WTC11 (cell line): ENCODE measurements at regions not wholly inside any gene's neighbourhood (a gene's known extent, or its start where the extent isn't known, plus 50 kb on each side); places are given as distances from the start of the nearest gene placed in this dataset.

ENCODE experiments used
- ATAC-seq: fragments of 200-7000 bp; cut with Tn5 transposase; 2 replicates; pipeline ENCODE4 v1.10.0; 2021; ENCODE audit warnings: mild to moderate bottlenecking, moderate library complexity
- CTCF ChIA-PET: fragments of 300-600 bp; sonication (Branson Sonifier 250); formaldehyde crosslinking; loops from one replicate; lab custom pipeline; 2021; ENCODE audit warnings: antibody characterized with exemption; lab: Charles Lee
- POLR2A ChIA-PET: fragments of 350-600 bp; sonication (Branson Sonifier 250); formaldehyde crosslinking; loops from one replicate; lab custom pipeline; 2021; ENCODE audit warnings: antibody characterized with exemption; lab: Charles Lee
- DNase-seq: peaks from one replicate; pipeline ENCODE4 v3.0.0; 2021; ENCODE audit warnings: low spot score
- H3K27ac Mint-ChIP-seq: 2 replicates; pipeline ENCODE4 v1.8.0; 2021; ENCODE audit warnings: mixed read lengths
- H3K27me3 Mint-ChIP-seq: 2 replicates; pipeline ENCODE4 v1.8.0; 2021; ENCODE audit warnings: low read depth, mild to moderate bottlenecking, moderate library complexity, mixed read lengths
- H3K36me3 Mint-ChIP-seq: 2 replicates; pipeline ENCODE4 v1.8.0; 2021; ENCODE audit warnings: mixed read lengths
- H3K4me1 Mint-ChIP-seq: 2 replicates; pipeline ENCODE4 v1.8.0; 2022; ENCODE audit warnings: mixed read lengths
- H3K4me3 Mint-ChIP-seq: 2 replicates; pipeline ENCODE4 v1.8.0; 2021; ENCODE audit warnings: mild to moderate bottlenecking, moderate library complexity, mixed read lengths
- H3K9me3 Mint-ChIP-seq: 2 replicates; pipeline ENCODE4 v1.8.0; 2021; ENCODE audit warnings: mixed read lengths
- GRHL2 ChIP-seq: fragments of 250-450 bp; sonication (Bioruptor Pico); IDR thresholded peaks from 2 replicates; pipeline ENCODE4 v1.8.0; 2022; ENCODE audit warnings: mild to moderate bottlenecking, moderate library complexity; ENCODE audit not compliant: insufficient replicate concordance, severe bottlenecking
- GTF2I ChIP-seq: fragments of 250-450 bp; sonication (Bioruptor Pico); conservative IDR thresholded peaks from 2 replicates; pipeline ENCODE4 v1.4.0; 2021; ENCODE audit warnings: mild to moderate bottlenecking
- HMGA2 ChIP-seq: fragments of 250-450 bp; sonication (Bioruptor Pico); IDR thresholded peaks from 2 replicates; pipeline ENCODE4 v1.4.0; 2021; ENCODE audit warnings: mild to moderate bottlenecking, moderate library complexity
- JUN ChIP-seq: sonication (generic); formaldehyde crosslinking; IDR thresholded peaks from 2 replicates; pipeline ENCODE4 v1.8.0; 2023; ENCODE audit warnings: mild to moderate bottlenecking, missing genetic modification reagents
- NFYB ChIP-seq: sonication (generic); formaldehyde crosslinking; conservative IDR thresholded peaks from 2 replicates; pipeline ENCODE4 v1.8.0; 2022; ENCODE audit warnings: low read depth, missing genetic modification reagents
- NR3C1 ChIP-seq: sonication (generic); formaldehyde crosslinking; conservative IDR thresholded peaks from 2 replicates; pipeline ENCODE4 v1.8.1; 2023; ENCODE audit warnings: low read depth, mild to moderate bottlenecking, missing genetic modification reagents
- TEAD1 ChIP-seq: sonication (generic); formaldehyde crosslinking; IDR thresholded peaks from 2 replicates; pipeline ENCODE4 v1.8.0; 2022; ENCODE audit warnings: mild to moderate bottlenecking, missing genetic modification reagents
- ZNF219 ChIP-seq: sonication (generic); formaldehyde crosslinking; IDR thresholded peaks from 2 replicates; pipeline ENCODE4 v1.8.0; 2023; ENCODE audit warnings: missing genetic modification reagents, mild to moderate bottlenecking, borderline replicate concordance
- ZNF532 ChIP-seq: fragments of 250-450 bp; sonication (Bioruptor Pico); IDR thresholded peaks from 2 replicates; pipeline ENCODE4 v1.9.0; 2021; ENCODE audit warnings: mild to moderate bottlenecking, borderline replicate concordance
- TF ChIP-seq, protein P1 (sequence below): sonication (generic); formaldehyde crosslinking; IDR thresholded peaks from 2 replicates; pipeline ENCODE4 v1.8.1; 2022; ENCODE audit warnings: low read depth, missing genetic modification reagents, borderline replicate concordance
- TF ChIP-seq, protein P2 (sequence below): sonication (generic); formaldehyde crosslinking; IDR thresholded peaks from 2 replicates; pipeline ENCODE4 v1.8.0; 2023; ENCODE audit warnings: missing genetic modification reagents, mild to moderate bottlenecking, borderline replicate concordance
- TF ChIP-seq, protein P3 (sequence below): sonication (generic); formaldehyde crosslinking; IDR thresholded peaks from 2 replicates; pipeline ENCODE4 v1.8.0; 2023; ENCODE audit warnings: missing genetic modification reagents
- TF ChIP-seq, protein P4 (sequence below): fragments of 250-450 bp; sonication (Bioruptor Pico); IDR thresholded peaks from 2 replicates; pipeline ENCODE4 v2.1.2; 2022; ENCODE audit warnings: mild to moderate bottlenecking, moderate library complexity
- TF ChIP-seq, protein P5 (sequence below): sonication (generic); formaldehyde crosslinking; IDR thresholded peaks from 2 replicates; pipeline ENCODE4 v1.8.1; 2023; ENCODE audit warnings: mild to moderate bottlenecking, missing genetic modification reagents, borderline replicate concordance
- TF ChIP-seq, protein P6 (sequence below): sonication (generic); formaldehyde crosslinking; IDR thresholded peaks from 2 replicates; pipeline ENCODE4 v1.8.0; 2022; ENCODE audit warnings: mild to moderate bottlenecking, missing genetic modification reagents

GRCh38 chr4:179145746-179146525 is 1703.7 kb upstream of the AGA start:
- no peak overlapping the region for H3K4me3 Mint-ChIP-seq
- TF ChIP-seq ZNF219 (CRISPR knock-in tag): no peak
- TF ChIP-seq, all 79 proteins: peak for 0
- Mint-ChIP-seq H3K9me3 (no peaks in the 10 kb centered on the region), H3K27me3 (no peaks in the 10 kb centered on the region), H3K36me3 (no peaks in the 10 kb centered on the region), H3K27ac (0 out of 2 replicates have a peak overlapping the region, but pooled peaks have one; percentile 38), H3K4me1 (peaks cover 8% of the 10 kb centered on the region)
- CTCF ChIA-PET: no interaction called here
- ATAC-seq: no peak
- DNase-seq: no peak
- POLR2A ChIA-PET: no interaction called here

- H3K27ac Mint-ChIP-seq: no peak overlapping the region
- CTCF ChIA-PET: no interaction called here
- TF ChIP-seq, protein P1, sequence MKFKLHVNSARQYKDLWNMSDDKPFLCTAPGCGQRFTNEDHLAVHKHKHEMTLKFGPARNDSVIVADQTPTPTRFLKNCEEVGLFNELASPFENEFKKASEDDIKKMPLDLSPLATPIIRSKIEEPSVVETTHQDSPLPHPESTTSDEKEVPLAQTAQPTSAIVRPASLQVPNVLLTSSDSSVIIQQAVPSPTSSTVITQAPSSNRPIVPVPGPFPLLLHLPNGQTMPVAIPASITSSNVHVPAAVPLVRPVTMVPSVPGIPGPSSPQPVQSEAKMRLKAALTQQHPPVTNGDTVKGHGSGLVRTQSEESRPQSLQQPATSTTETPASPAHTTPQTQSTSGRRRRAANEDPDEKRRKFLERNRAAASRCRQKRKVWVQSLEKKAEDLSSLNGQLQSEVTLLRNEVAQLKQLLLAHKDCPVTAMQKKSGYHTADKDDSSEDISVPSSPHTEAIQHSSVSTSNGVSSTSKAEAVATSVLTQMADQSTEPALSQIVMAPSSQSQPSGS: no peak
- TF ChIP-seq, protein P2, sequence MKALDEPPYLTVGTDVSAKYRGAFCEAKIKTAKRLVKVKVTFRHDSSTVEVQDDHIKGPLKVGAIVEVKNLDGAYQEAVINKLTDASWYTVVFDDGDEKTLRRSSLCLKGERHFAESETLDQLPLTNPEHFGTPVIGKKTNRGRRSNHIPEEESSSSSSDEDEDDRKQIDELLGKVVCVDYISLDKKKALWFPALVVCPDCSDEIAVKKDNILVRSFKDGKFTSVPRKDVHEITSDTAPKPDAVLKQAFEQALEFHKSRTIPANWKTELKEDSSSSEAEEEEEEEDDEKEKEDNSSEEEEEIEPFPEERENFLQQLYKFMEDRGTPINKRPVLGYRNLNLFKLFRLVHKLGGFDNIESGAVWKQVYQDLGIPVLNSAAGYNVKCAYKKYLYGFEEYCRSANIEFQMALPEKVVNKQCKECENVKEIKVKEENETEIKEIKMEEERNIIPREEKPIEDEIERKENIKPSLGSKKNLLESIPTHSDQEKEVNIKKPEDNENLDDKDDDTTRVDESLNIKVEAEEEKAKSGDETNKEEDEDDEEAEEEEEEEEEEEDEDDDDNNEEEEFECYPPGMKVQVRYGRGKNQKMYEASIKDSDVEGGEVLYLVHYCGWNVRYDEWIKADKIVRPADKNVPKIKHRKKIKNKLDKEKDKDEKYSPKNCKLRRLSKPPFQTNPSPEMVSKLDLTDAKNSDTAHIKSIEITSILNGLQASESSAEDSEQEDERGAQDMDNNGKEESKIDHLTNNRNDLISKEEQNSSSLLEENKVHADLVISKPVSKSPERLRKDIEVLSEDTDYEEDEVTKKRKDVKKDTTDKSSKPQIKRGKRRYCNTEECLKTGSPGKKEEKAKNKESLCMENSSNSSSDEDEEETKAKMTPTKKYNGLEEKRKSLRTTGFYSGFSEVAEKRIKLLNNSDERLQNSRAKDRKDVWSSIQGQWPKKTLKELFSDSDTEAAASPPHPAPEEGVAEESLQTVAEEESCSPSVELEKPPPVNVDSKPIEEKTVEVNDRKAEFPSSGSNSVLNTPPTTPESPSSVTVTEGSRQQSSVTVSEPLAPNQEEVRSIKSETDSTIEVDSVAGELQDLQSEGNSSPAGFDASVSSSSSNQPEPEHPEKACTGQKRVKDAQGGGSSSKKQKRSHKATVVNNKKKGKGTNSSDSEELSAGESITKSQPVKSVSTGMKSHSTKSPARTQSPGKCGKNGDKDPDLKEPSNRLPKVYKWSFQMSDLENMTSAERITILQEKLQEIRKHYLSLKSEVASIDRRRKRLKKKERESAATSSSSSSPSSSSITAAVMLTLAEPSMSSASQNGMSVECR (CRISPR knock-in tag): no peak
- TF ChIP-seq, protein P3, sequence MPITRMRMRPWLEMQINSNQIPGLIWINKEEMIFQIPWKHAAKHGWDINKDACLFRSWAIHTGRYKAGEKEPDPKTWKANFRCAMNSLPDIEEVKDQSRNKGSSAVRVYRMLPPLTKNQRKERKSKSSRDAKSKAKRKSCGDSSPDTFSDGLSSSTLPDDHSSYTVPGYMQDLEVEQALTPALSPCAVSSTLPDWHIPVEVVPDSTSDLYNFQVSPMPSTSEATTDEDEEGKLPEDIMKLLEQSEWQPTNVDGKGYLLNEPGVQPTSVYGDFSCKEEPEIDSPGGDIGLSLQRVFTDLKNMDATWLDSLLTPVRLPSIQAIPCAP (CRISPR knock-in tag): no peak
- TF ChIP-seq GRHL2 (CRISPR knock-in tag) (no peak), JUN (CRISPR knock-in tag) (no peak), GTF2I (CRISPR knock-in tag) (no peak), NR3C1 (no peak), HMGA2 (no peak), TEAD1 (CRISPR knock-in tag) (no peak), ZNF219 (CRISPR knock-in tag) (no peak), ZNF532 (no peak), NFYB (CRISPR knock-in tag) (no peak)
- TF ChIP-seq, protein P4, sequence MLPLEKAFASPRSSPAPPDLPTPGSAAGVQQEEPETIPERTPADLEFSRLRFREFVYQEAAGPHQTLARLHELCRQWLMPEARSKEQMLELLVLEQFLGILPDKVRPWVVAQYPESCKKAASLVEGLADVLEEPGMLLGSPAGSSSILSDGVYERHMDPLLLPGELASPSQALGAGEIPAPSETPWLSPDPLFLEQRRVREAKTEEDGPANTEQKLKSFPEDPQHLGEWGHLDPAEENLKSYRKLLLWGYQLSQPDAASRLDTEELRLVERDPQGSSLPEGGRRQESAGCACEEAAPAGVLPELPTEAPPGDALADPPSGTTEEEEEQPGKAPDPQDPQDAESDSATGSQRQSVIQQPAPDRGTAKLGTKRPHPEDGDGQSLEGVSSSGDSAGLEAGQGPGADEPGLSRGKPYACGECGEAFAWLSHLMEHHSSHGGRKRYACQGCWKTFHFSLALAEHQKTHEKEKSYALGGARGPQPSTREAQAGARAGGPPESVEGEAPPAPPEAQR (CRISPR knock-in tag): no peak
- TF ChIP-seq, protein P5, sequence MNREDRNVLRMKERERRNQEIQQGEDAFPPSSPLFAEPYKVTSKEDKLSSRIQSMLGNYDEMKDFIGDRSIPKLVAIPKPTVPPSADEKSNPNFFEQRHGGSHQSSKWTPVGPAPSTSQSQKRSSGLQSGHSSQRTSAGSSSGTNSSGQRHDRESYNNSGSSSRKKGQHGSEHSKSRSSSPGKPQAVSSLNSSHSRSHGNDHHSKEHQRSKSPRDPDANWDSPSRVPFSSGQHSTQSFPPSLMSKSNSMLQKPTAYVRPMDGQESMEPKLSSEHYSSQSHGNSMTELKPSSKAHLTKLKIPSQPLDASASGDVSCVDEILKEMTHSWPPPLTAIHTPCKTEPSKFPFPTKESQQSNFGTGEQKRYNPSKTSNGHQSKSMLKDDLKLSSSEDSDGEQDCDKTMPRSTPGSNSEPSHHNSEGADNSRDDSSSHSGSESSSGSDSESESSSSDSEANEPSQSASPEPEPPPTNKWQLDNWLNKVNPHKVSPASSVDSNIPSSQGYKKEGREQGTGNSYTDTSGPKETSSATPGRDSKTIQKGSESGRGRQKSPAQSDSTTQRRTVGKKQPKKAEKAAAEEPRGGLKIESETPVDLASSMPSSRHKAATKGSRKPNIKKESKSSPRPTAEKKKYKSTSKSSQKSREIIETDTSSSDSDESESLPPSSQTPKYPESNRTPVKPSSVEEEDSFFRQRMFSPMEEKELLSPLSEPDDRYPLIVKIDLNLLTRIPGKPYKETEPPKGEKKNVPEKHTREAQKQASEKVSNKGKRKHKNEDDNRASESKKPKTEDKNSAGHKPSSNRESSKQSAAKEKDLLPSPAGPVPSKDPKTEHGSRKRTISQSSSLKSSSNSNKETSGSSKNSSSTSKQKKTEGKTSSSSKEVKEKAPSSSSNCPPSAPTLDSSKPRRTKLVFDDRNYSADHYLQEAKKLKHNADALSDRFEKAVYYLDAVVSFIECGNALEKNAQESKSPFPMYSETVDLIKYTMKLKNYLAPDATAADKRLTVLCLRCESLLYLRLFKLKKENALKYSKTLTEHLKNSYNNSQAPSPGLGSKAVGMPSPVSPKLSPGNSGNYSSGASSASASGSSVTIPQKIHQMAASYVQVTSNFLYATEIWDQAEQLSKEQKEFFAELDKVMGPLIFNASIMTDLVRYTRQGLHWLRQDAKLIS (CRISPR knock-in tag): no peak
- TF ChIP-seq, protein P6, sequence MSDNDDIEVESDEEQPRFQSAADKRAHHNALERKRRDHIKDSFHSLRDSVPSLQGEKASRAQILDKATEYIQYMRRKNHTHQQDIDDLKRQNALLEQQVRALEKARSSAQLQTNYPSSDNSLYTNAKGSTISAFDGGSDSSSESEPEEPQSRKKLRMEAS (CRISPR knock-in tag): no peak
Measured at GRCh38 chr4:179151770-179152169, 1709.5 kb upstream of the AGA start.

More at GRCh38 chr4:179151770-179152169, 1709.5 kb upstream of the AGA start:
- no peaks in the 10 kb centered on the region for H3K9me3 Mint-ChIP-seq
- H3K27me3 Mint-ChIP-seq: no peaks in the 10 kb centered on the region
- DNase-seq: no peak
- POLR2A ChIA-PET: no interaction called here
- H3K4me3 Mint-ChIP-seq: no peak overlapping the region
- H3K4me1 Mint-ChIP-seq: peaks cover 16% of the 10 kb centered on the region
- ATAC-seq: peak; percentile 34
- H3K36me3 Mint-ChIP-seq: no peaks in the 10 kb centered on the region
